GM23338 (cell line): ENCODE measurements at regions not wholly inside any gene's neighbourhood (a gene's known extent, or its start where the extent isn't known, plus 50 kb on each side); places are given as distances from the start of the nearest gene placed in this dataset.

ENCODE experiments used
- ATAC-seq: fragments of 200-7000 bp; cut with Tn5 transposase; 3 replicates; pipeline ENCODE4 v1.9.1; 2020
- DNase-seq: peaks from one replicate; pipeline ENCODE4 v3.0.0-alpha.2; 2015; ENCODE audit warnings: low spot score
- H2AFZ ChIP-seq: fragments of 200-600 bp; sonication (generic); 2 replicates; pipeline ENCODE4 v1.8.0; 2016; ENCODE audit warnings: antibody characterized with exemption, mild to moderate bottlenecking, moderate library complexity
- H3F3A ChIP-seq: fragments of 200-600 bp; sonication (generic); replicated peaks from 2 replicates; pipeline ENCODE4 v1.8.0; 2017; ENCODE audit warnings: antibody characterized with exemption, mixed run types, low read depth
- H3K27ac ChIP-seq: fragments of 200-600 bp; sonication (generic); 2 replicates; pipeline ENCODE4 v1.6.1; 2016; ENCODE audit warnings: low read depth
- H3K27me3 ChIP-seq: fragments of 200-600 bp; sonication (generic); 2 replicates; pipeline ENCODE4 v1.8.0; 2016; ENCODE audit warnings: mild to moderate bottlenecking, mixed run types, moderate library complexity; ENCODE audit not compliant: insufficient read depth
- H3K36me3 ChIP-seq: fragments of 200-600 bp; sonication (generic); 2 replicates; pipeline ENCODE4 v1.8.0; 2016; ENCODE audit warnings: mild to moderate bottlenecking; ENCODE audit not compliant: insufficient read depth
- H3K4me1 ChIP-seq: fragments of 200-600 bp; sonication (generic); 2 replicates; pipeline ENCODE4 v1.8.0; 2016; ENCODE audit warnings: mild to moderate bottlenecking, moderate library complexity; ENCODE audit not compliant: insufficient read depth
- H3K4me2 ChIP-seq: fragments of 200-600 bp; sonication (generic); 2 replicates; pipeline ENCODE4 v1.7.1; 2017; ENCODE audit warnings: mixed run types
- H3K4me3 ChIP-seq: fragments of 200-600 bp; sonication (generic); 2 replicates; pipeline ENCODE4 v1.6.1; 2016; ENCODE audit warnings: mixed run types
- H3K79me2 ChIP-seq: fragments of 200-600 bp; sonication (generic); replicated peaks from 2 replicates; pipeline ENCODE4 v1.8.0; 2017; ENCODE audit warnings: mild to moderate bottlenecking; ENCODE audit not compliant: insufficient read depth
- H3K9me2 ChIP-seq: fragments of 200-600 bp; sonication (generic); 2 replicates; pipeline ENCODE4 v1.8.0; 2017; ENCODE audit not compliant: insufficient read depth
- H4K20me1 ChIP-seq: fragments of 200-600 bp; sonication (generic); replicated peaks from 2 replicates; pipeline ENCODE4 v1.8.0; 2017; ENCODE audit warnings: mild to moderate bottlenecking; ENCODE audit not compliant: insufficient read depth
- H3K27ac Mint-ChIP-seq: 2 replicates; pipeline ENCODE4 v1.8.0; 2020; ENCODE audit warnings: inconsistent platforms, mild to moderate bottlenecking, moderate library complexity, mixed read lengths
- H3K27me3 Mint-ChIP-seq: 3 replicates; pipeline ENCODE4 v1.8.0; 2022; ENCODE audit warnings: low read depth, mild to moderate bottlenecking, moderate library complexity, mixed read lengths, inconsistent platforms; ENCODE audit not compliant: insufficient read depth, poor library complexity
- H3K36me3 Mint-ChIP-seq: 3 replicates; pipeline ENCODE4 v1.8.0; 2021; ENCODE audit warnings: low read depth, mild to moderate bottlenecking, inconsistent platforms, moderate library complexity, mixed read lengths
- H3K4me1 Mint-ChIP-seq: 3 replicates; pipeline ENCODE4 v1.8.0; 2020; ENCODE audit warnings: mild to moderate bottlenecking, inconsistent platforms, mixed read lengths
- H3K4me3 Mint-ChIP-seq: 3 replicates; pipeline ENCODE4 v1.8.0; 2021; ENCODE audit warnings: moderate library complexity, mild to moderate bottlenecking, inconsistent platforms, mixed read lengths
- H3K9me3 Mint-ChIP-seq: 3 replicates; pipeline ENCODE4 v1.8.0; 2020; ENCODE audit warnings: moderate library complexity, mild to moderate bottlenecking, inconsistent platforms, mixed read lengths
- CREB1 ChIP-seq: fragments of 250-450 bp; sonication (Bioruptor Pico); IDR thresholded peaks from 2 replicates; pipeline ENCODE4 v1.5.0; 2020; ENCODE audit warnings: low read depth, mild to moderate bottlenecking, moderate library complexity
- CTCF ChIP-seq, 2 experiments: fragments of 200-600 bp in 1 of 2; sonication (generic) in 1 of 2; conservative IDR thresholded peaks; 2 replicates each; pipeline versions ENCODE4 v1.5.1 to v1.6.1; 2016 to 2017; ENCODE audit warnings: antibody characterized with exemption in 2 of 2, low read depth in 2 of 2, mild to moderate bottlenecking in 2 of 2, moderate library complexity in 1 of 2
- ETS1 ChIP-seq: IDR thresholded peaks from 2 replicates; pipeline ENCODE4 v1.6.1; 2016; ENCODE audit warnings: antibody characterized with exemption
- EZH2 ChIP-seq: fragments of 200-600 bp; sonication (generic); IDR thresholded peaks from one replicate; pipeline ENCODE4 v1.8.0; 2017; ENCODE audit warnings: antibody characterized with exemption, mild to moderate bottlenecking, low read depth; ENCODE audit not compliant: unreplicated experiment
- EZH2phosphoT487 ChIP-seq: fragments of 200-600 bp; sonication (generic); IDR thresholded peaks from one replicate; pipeline ENCODE4 v1.8.1; 2018; ENCODE audit warnings: antibody characterized with exemption; ENCODE audit not compliant: unreplicated experiment
- JUNB ChIP-seq: IDR thresholded peaks from one replicate; pipeline ENCODE4 v1.6.1; 2016; ENCODE audit warnings: antibody characterized with exemption; ENCODE audit not compliant: unreplicated experiment
- NANOG ChIP-seq: IDR thresholded peaks from 2 replicates; pipeline ENCODE4 v1.6.1; 2016; ENCODE audit warnings: antibody characterized with exemption, borderline replicate concordance
- POLR2AphosphoS5 ChIP-seq: IDR thresholded peaks from 2 replicates; pipeline ENCODE4 v1.6.1; 2016; ENCODE audit warnings: antibody characterized with exemption, low read depth
- REST ChIP-seq: IDR thresholded peaks from one replicate; pipeline ENCODE4 v1.6.1; 2018; ENCODE audit warnings: antibody characterized with exemption; ENCODE audit not compliant: unreplicated experiment
- STAT1 ChIP-seq: IDR thresholded peaks from one replicate; pipeline ENCODE4 v1.6.1; 2016; ENCODE audit warnings: antibody characterized with exemption; ENCODE audit not compliant: unreplicated experiment
- ZNF114 ChIP-seq: fragments of 250-450 bp; sonication (Bioruptor Pico); IDR thresholded peaks from 2 replicates; pipeline ENCODE4 v1.5.0; 2020; ENCODE audit warnings: mild to moderate bottlenecking, moderate library complexity
- ZNF331 ChIP-seq: fragments of 250-450 bp; sonication (Bioruptor Pico); IDR thresholded peaks from 2 replicates; pipeline ENCODE4 v1.5.0; 2020; ENCODE audit warnings: low read depth, mild to moderate bottlenecking, moderate library complexity
- ZNF462 ChIP-seq: fragments of 250-450 bp; sonication (Bioruptor Pico); IDR thresholded peaks from 2 replicates; pipeline ENCODE4 v1.5.0; 2020; ENCODE audit warnings: mild to moderate bottlenecking, moderate library complexity

GRCh38 chr2:114046373-114046772 lies 156.5 kb downstream of the ACTR3 start:
- ATAC-seq (no peak), DNase-seq (no peak)
- no peaks in the 10 kb centered on the region for H3K36me3 ChIP-seq
- Mint-ChIP-seq H3K27me3 (peaks cover 1% of the 10 kb centered on the region), H3K27ac (no peak overlapping the region), H3K4me3 (no peak overlapping the region), H3K4me1 (peaks cover 9% of the 10 kb centered on the region), H3K9me3 (peaks cover 38% of the 10 kb centered on the region), H3K36me3 (no peaks in the 10 kb centered on the region)
- no peak overlapping the region for H2AFZ ChIP-seq
- no peaks in the 10 kb centered on the region for H3K9me2 ChIP-seq
- no peaks in the 10 kb centered on the region for H3K27me3 ChIP-seq
- no peaks in the 10 kb centered on the region for H3K79me2 ChIP-seq
- H3K4me3 ChIP-seq = no peak overlapping the region
- H3F3A ChIP-seq = no peaks in the 10 kb centered on the region
- H4K20me1 ChIP-seq = no peaks in the 10 kb centered on the region
- H3K4me1 ChIP-seq = no peaks in the 10 kb centered on the region
- H3K4me2 ChIP-seq = no peak overlapping the region
- H3K27ac ChIP-seq = no peak overlapping the region
- no peak for TF ChIP-seq ZNF462 (CRISPR knock-in tag)
- no peak for TF ChIP-seq CREB1 (CRISPR knock-in tag)
- no peak for TF ChIP-seq REST
- no peak for TF ChIP-seq NANOG
- no peak for TF ChIP-seq ZNF331 (CRISPR knock-in tag)
- no peak for TF ChIP-seq ETS1
- no peak for TF ChIP-seq STAT1
- no peak for TF ChIP-seq EZH2phosphoT487
- TF ChIP-seq CTCF (conservative IDR thresholded peaks at IDR 0.05; ENCODE audit: low read depth in 2 of 2) = no peak
- no peak for TF ChIP-seq POLR2AphosphoS5
- TF ChIP-seq EZH2 = no peak
- no peak for TF ChIP-seq JUNB
- TF ChIP-seq ZNF114 (CRISPR knock-in tag) = no peak
